Natural killer cell (primary cell): ENCODE measurements at regions not wholly inside any gene's neighbourhood (a gene's known extent, or its start where the extent isn't known, plus 50 kb on each side); places are given as distances from the start of the nearest gene placed in this dataset.

Source experiments
- ATAC-seq, 3 donors: fragments of 150-1000 bp in 2 of 3; fragments of 200-7000 bp in 1 of 3; cut with Tn5 transposase; 1 replicate in 1 of 3; 2 replicates in 2 of 3; pipeline ENCODE4 v1.10.0; 2021; ENCODE audit warnings: mild to moderate bottlenecking in 2 of 3, moderate library complexity in 2 of 3
- DNase-seq, 2 donors: peaks; one replicate each; pipeline versions ENCODE4 v3.0.0 to v3.0.0-alpha.2; 2013 to 2021; ENCODE audit warnings: mixed read lengths in 1 of 2
- H3K27ac ChIP-seq: one replicate; pipeline ENCODE4 v1.5.1; 2013; ENCODE audit warnings: mild to moderate bottlenecking, low read length
- H3K27me3 ChIP-seq: one replicate; pipeline ENCODE4 v1.6.1; 2013; ENCODE audit warnings: low read length; ENCODE audit not compliant: control insufficient read depth, insufficient read depth
- H3K36me3 ChIP-seq: one replicate; pipeline ENCODE4 v1.6.1; 2013; ENCODE audit warnings: low read length; ENCODE audit not compliant: control insufficient read depth, insufficient read depth
- H3K4me1 ChIP-seq: one replicate; pipeline ENCODE4 v1.6.1; 2013; ENCODE audit warnings: low read length; ENCODE audit not compliant: control insufficient read depth, insufficient read depth
- H3K4me3 ChIP-seq: one replicate; pipeline ENCODE4 v1.5.1; 2013; ENCODE audit warnings: low read length
- H3K9me3 ChIP-seq: one replicate; pipeline ENCODE4 v1.6.1; 2013; ENCODE audit warnings: low read length; ENCODE audit not compliant: control insufficient read depth, insufficient read depth
- H3K27ac Mint-ChIP-seq, 2 donors: one replicate each; pipeline ENCODE4 v1.8.0; 2022; ENCODE audit warnings: mild to moderate bottlenecking in 2 of 2, mixed read lengths in 2 of 2, moderate library complexity in 1 of 2
- H3K27me3 Mint-ChIP-seq, 2 donors: one replicate each; pipeline ENCODE4 v1.8.0; 2022; ENCODE audit warnings: low read depth in 2 of 2, mixed read lengths in 2 of 2
- H3K36me3 Mint-ChIP-seq: one replicate; pipeline ENCODE4 v1.8.0; 2022; ENCODE audit warnings: mixed read lengths
- H3K4me1 Mint-ChIP-seq, 2 donors: one replicate each; pipeline ENCODE4 v1.8.0; 2022; ENCODE audit warnings: mixed read lengths in 2 of 2
- H3K4me3 Mint-ChIP-seq: one replicate; pipeline ENCODE4 v1.8.0; 2022; ENCODE audit warnings: mild to moderate bottlenecking, moderate library complexity, mixed read lengths
- H3K9me3 Mint-ChIP-seq, 2 donors: one replicate each; pipeline ENCODE4 v1.8.0; 2022; ENCODE audit warnings: mixed read lengths in 2 of 2
- WGBS: methylation state at CpG from one replicate; pipeline ENCODE4 v1.1.7; 2013; ENCODE audit warnings: missing lambda C conversion rate; ENCODE audit not compliant: insufficient coverage; 5-methylcytosine and 5-hydroxymethylcytosine counted together
- intact Hi-C: fragments of 100-400 bp; cut with micrococcal nuclease; formaldehyde crosslinking; loops from one replicate; pipeline ENCODE4 v1.14.2; 2022
- TF ChIP-seq, protein P1 (sequence below): fragments of 200-600 bp; IDR thresholded peaks from one replicate; pipeline ENCODE4 v1.8.0; 2022; ENCODE audit warnings: antibody characterized with exemption

DNA sequence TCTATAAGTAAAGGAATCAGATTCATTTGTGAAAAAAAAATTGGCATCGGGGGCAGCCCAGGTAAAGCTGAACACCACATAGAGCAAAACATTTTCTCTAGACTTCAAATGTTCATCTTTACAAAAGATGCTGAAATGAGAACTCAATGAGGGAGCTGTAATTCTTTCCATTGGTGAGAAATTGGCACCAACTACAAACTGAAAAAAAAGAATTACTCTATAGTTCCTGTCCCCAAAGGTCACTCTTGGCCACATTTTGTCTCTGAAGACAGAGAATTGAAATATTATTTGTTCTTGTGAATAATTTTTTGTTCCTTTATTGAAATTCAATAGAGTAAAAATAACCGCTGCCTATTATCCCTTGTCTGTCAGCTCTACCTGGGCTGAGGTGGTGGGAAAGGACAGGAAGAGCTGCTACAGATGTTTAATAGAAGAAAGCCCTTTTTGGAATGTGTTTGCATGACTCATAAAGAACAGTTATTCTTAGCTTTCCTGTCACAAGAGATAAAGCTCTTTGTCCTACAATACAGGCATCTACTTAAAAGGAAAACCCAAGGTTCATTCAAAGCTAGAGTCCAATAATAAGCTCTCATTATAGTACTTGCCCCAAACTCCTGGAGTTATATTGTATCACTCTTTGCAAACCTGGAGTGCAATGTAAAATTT, 380.1 kb upstream of the KITLG start:
- Mint-ChIP-seq H3K4me3 (no peak overlapping the region), H3K27me3 (peaks cover 2 to 24% of the 10 kb centered on the region in 2 donors), H3K4me1 (no peaks in the 10 kb centered on the region), H3K36me3 (no peaks in the 10 kb centered on the region), H3K27ac (no peak overlapping the region), H3K9me3 (no peaks in the 10 kb centered on the region)
- 73% methylated on average over 2 of the region's 2 CpGs for WGBS
- TF ChIP-seq, protein P1, sequence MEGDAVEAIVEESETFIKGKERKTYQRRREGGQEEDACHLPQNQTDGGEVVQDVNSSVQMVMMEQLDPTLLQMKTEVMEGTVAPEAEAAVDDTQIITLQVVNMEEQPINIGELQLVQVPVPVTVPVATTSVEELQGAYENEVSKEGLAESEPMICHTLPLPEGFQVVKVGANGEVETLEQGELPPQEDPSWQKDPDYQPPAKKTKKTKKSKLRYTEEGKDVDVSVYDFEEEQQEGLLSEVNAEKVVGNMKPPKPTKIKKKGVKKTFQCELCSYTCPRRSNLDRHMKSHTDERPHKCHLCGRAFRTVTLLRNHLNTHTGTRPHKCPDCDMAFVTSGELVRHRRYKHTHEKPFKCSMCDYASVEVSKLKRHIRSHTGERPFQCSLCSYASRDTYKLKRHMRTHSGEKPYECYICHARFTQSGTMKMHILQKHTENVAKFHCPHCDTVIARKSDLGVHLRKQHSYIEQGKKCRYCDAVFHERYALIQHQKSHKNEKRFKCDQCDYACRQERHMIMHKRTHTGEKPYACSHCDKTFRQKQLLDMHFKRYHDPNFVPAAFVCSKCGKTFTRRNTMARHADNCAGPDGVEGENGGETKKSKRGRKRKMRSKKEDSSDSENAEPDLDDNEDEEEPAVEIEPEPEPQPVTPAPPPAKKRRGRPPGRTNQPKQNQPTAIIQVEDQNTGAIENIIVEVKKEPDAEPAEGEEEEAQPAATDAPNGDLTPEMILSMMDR: no peak
- no peaks in the 10 kb centered on the region for H3K9me3 ChIP-seq
- no peaks in the 10 kb centered on the region for H3K36me3 ChIP-seq
- no peak overlapping the region for H3K27ac ChIP-seq
- no peaks in the 10 kb centered on the region for H3K4me1 ChIP-seq
- no peaks in the 10 kb centered on the region for H3K27me3 ChIP-seq
- no peak overlapping the region for H3K4me3 ChIP-seq
- DNase-seq: no peak
- ATAC-seq: no peak
- intact Hi-C loops: no loop called here

GRCh38 chr12:88958946-88959345, 378.7 kb upstream of the KITLG start:
- no peaks in the 10 kb centered on the region for H3K36me3 Mint-ChIP-seq
- Histone ChIP-seq H3K36me3 (no peaks in the 10 kb centered on the region), H3K4me3 (no peak overlapping the region), H3K27ac (no peak overlapping the region), H3K4me1 (no peaks in the 10 kb centered on the region), H3K27me3 (no peaks in the 10 kb centered on the region), H3K9me3 (no peaks in the 10 kb centered on the region)
- intact Hi-C loops: no loop called here
- H3K4me3 Mint-ChIP-seq: no peak overlapping the region
- no peak for DNase-seq
- no peaks in the 10 kb centered on the region for H3K9me3 Mint-ChIP-seq
- H3K27me3 Mint-ChIP-seq: peaks cover 3 to 20% of the 10 kb centered on the region in 2 donors
- TF ChIP-seq, protein P1: no peak
- no peak for ATAC-seq
- H3K27ac Mint-ChIP-seq: no peak overlapping the region
- H3K4me1 Mint-ChIP-seq: no peaks in the 10 kb centered on the region

GRCh38 chr12:88958153-88958552, 377.9 kb upstream of the KITLG start:
- no peak overlapping the region for H3K4me3 Mint-ChIP-seq
- peaks cover 5 to 20% of the 10 kb centered on the region in 2 donors for H3K27me3 Mint-ChIP-seq
- Histone ChIP-seq H3K9me3 (no peaks in the 10 kb centered on the region), H3K27me3 (no peaks in the 10 kb centered on the region), H3K27ac (no peak overlapping the region), H3K36me3 (no peaks in the 10 kb centered on the region), H3K4me3 (no peak overlapping the region), H3K4me1 (no peaks in the 10 kb centered on the region)
- H3K4me1 Mint-ChIP-seq: no peaks in the 10 kb centered on the region
- H3K36me3 Mint-ChIP-seq: no peaks in the 10 kb centered on the region
- no peak overlapping the region for H3K27ac Mint-ChIP-seq
- TF ChIP-seq, protein P1: no peak
- no peaks in the 10 kb centered on the region for H3K9me3 Mint-ChIP-seq
- ATAC-seq (no peak), DNase-seq (no peak)
- intact Hi-C loops: no loop called here

GRCh38 chr12:88957358-88957757, 377.1 kb upstream of the KITLG start:
- Histone ChIP-seq H3K4me1 (no peaks in the 10 kb centered on the region), H3K36me3 (no peaks in the 10 kb centered on the region), H3K9me3 (no peaks in the 10 kb centered on the region), H3K27ac (no peak overlapping the region), H3K4me3 (no peak overlapping the region), H3K27me3 (no peaks in the 10 kb centered on the region)
- Mint-ChIP-seq H3K36me3 (no peaks in the 10 kb centered on the region), H3K27me3 (peaks cover 5 to 20% of the 10 kb centered on the region in 2 donors), H3K4me1 (no peaks in the 10 kb centered on the region), H3K27ac (no peak overlapping the region), H3K9me3 (no peaks in the 10 kb centered on the region), H3K4me3 (no peak overlapping the region)
- TF ChIP-seq, protein P1: no peak
- WGBS: 83% methylated on average over 3 of the region's 3 CpGs
- DNase-seq (no peak), ATAC-seq (no peak)
- intact Hi-C loops: no loop called here
